Thoracic aorta (tissue), 2 donors: ENCODE measurements at regions not wholly inside any gene's neighbourhood (a gene's known extent, or its start where the extent isn't known, plus 50 kb on each side); places are given as distances from the start of the nearest gene placed in this dataset.

Experiments used
- ATAC-seq: fragments of 150-250 bp; one replicate; pipeline ENCODE4 v1.8.0; 2017; ENCODE audit warnings: low read depth; ENCODE audit not compliant: insufficient number of reproducible peaks, low FRiP score
- DNase-seq: peaks from one replicate; pipeline ENCODE4 v3.0.0-alpha.2; 2020; ENCODE audit warnings: low spot score
- H3K27ac ChIP-seq, 2 donors: fragments of 200-600 bp; sonication (generic); 1 replicate in 1 of 2; 2 replicates in 1 of 2; pipeline ENCODE4 v1.5.1; 2016; ENCODE audit warnings: mild to moderate bottlenecking in 2 of 2, moderate library complexity in 2 of 2
- H3K27me3 ChIP-seq: fragments of 200-600 bp; sonication (generic); replicated peaks from 2 replicates; pipeline ENCODE4 v1.6.0; 2016; ENCODE audit warnings: mild to moderate bottlenecking; ENCODE audit not compliant: insufficient read depth
- H3K36me3 ChIP-seq: fragments of 200-600 bp; sonication (generic); one replicate; pipeline ENCODE4 v1.5.1; 2016
- H3K4me1 ChIP-seq, 2 donors: fragments of 200-600 bp; sonication (generic); 1 replicate in 1 of 2; 2 replicates in 1 of 2; pipeline versions ENCODE4 v1.5.1 to v1.6.0; 2016; ENCODE audit warnings: low read depth in 2 of 2, mild to moderate bottlenecking in 1 of 2; ENCODE audit not compliant: control insufficient read depth in 1 of 2
- H3K4me3 ChIP-seq: fragments of 200-600 bp; sonication (generic); 2 replicates; pipeline ENCODE4 v1.5.1; 2016; ENCODE audit warnings: mild to moderate bottlenecking
- H3K9me3 ChIP-seq: fragments of 200-600 bp; sonication (generic); 2 replicates; pipeline ENCODE4 v1.5.1; 2016
- CTCF ChIP-seq: fragments of 200-600 bp; sonication (generic); IDR thresholded peaks from one replicate; pipeline ENCODE4 v1.5.1; 2019; ENCODE audit warnings: antibody characterized with exemption

- Histone ChIP-seq H3K4me3 (no peak overlapping the region), H3K36me3 (no peaks in the 10 kb centered on the region), H3K4me1 (no peaks in the 10 kb centered on the region), H3K27ac (no peak overlapping the region), H3K27me3 (no peaks in the 10 kb centered on the region), H3K9me3 (no peaks in the 10 kb centered on the region)
- no peak for TF ChIP-seq CTCF
- DNase-seq (no peak), ATAC-seq (no peak)
Observed at GRCh38 chr18:65221115-65221514, 529.7 kb upstream of the CDH7 start.

DNA sequence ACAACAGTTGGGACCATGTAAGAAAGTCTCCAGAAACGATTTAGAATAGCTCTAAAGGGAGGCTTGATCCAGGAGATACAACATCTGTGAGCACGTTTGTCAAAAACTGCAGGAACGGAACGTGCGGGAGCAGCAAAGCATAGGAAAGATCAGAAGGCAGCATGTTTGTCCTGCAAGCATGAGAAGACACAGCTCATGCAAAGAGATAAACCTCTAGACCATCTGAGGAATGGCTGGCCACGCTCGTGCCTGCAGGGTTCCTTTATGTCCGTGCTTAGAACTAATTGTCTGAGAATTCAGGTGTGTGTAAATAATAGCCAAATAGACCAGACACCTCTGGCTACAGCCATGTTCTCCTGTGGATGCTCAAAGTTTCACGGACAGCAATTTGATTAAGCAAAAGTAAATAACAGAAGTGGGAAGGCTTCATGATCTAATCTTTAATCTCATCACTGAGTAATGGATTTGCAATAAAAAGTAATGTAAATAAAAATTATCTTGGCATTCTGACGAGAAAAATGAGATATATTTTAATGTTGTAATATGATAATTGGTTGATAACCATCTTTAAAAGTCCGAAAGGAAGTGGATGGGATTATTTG lies 534.8 kb upstream of the CDH7 start:
- Histone ChIP-seq H3K4me3 (no peak overlapping the region), H3K4me1 (no peaks in the 10 kb centered on the region), H3K27me3 (no peaks in the 10 kb centered on the region), H3K9me3 (no peaks in the 10 kb centered on the region), H3K36me3 (no peaks in the 10 kb centered on the region), H3K27ac (no peak overlapping the region)
- DNase-seq (no peak), ATAC-seq (no peak)
- TF ChIP-seq CTCF, result no peak

DNA sequence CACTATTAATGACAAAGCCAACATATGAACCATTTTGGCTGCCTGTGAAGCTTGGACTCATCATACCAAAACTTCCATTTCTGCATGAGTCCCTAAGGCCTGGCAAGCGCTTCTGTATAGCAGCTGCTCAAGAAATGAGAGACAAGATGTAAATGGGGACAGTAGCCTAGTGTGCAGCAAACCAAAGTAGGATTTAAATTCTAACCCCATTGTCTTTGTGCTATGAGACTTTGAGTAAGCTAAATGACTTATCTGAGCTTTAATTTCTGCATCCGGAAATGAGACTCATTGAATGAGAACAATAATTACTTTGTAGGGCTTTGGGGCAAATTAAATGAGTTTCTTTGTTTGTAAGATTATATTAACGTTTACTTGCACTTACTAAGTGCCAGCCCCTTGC lies 536.4 kb upstream of the CDH7 start:
- Histone ChIP-seq H3K4me3 (no peak overlapping the region), H3K27me3 (no peaks in the 10 kb centered on the region), H3K36me3 (no peaks in the 10 kb centered on the region), H3K27ac (no peak overlapping the region), H3K9me3 (no peaks in the 10 kb centered on the region), H3K4me1 (no peaks in the 10 kb centered on the region)
- no peak for TF ChIP-seq CTCF
- ATAC-seq (no peak), DNase-seq (no peak)

- no peak for DNase-seq
- no peak for ATAC-seq
- H3K27ac ChIP-seq, result no peak overlapping the region
- H3K27me3 ChIP-seq, result no peaks in the 10 kb centered on the region
- H3K4me3 ChIP-seq, result no peak overlapping the region
- no peaks in the 10 kb centered on the region for H3K4me1 ChIP-seq
- TF ChIP-seq CTCF, result no peak
- no peaks in the 10 kb centered on the region for H3K9me3 ChIP-seq
- no peaks in the 10 kb centered on the region for H3K36me3 ChIP-seq
Observed at GRCh38 chr18:65206551-65207260, 544.1 kb upstream of the CDH7 start.

DNA sequence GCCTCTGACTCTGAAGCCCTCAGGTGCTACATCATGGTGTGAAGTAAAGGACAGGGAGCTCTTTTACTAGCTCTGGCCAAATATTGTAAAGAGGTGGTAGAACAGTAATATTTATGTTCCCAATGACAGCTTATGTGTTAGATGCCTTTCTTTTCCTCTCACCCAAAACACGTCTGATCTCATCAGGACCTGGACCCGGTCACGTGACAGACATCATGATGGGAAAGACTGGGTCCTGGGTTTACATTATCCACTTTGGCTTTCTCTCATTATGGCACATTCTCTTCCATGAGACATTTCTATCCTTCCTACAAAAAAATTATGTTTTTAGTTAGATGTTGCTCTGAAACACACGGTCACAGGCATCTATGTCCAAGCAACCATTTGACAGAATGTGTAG lies 548.7 kb upstream of the CDH7 start:
- Histone ChIP-seq H3K9me3 (no peaks in the 10 kb centered on the region), H3K4me1 (no peaks in the 10 kb centered on the region), H3K36me3 (no peaks in the 10 kb centered on the region), H3K27me3 (no peaks in the 10 kb centered on the region), H3K4me3 (no peak overlapping the region), H3K27ac (no peak overlapping the region)
- no peak for TF ChIP-seq CTCF
- no peak for ATAC-seq
- no peak for DNase-seq
